Ascending aorta (tissue), 2 donors: ENCODE measurements at regions not wholly inside any gene's neighbourhood (a gene's known extent, or its start where the extent isn't known, plus 50 kb on each side); places are given as distances from the start of the nearest gene placed in this dataset.

Source experiments
- DNase-seq, 2 donors: peaks; one replicate each; pipeline ENCODE4 v3.0.0-alpha.2; 2019; ENCODE audit warnings: low spot score in 2 of 2
- H3K27ac ChIP-seq, 2 donors: fragments of 200-600 bp; sonication (generic); one replicate each; pipeline ENCODE4 v1.5.1; 2016 to 2017; ENCODE audit warnings: mild to moderate bottlenecking in 1 of 2
- H3K27me3 ChIP-seq: fragments of 200-600 bp; sonication (generic); one replicate; pipeline ENCODE4 v1.5.1; 2017
- H3K36me3 ChIP-seq, 2 donors: fragments of 200-600 bp; sonication (generic); one replicate each; pipeline ENCODE4 v1.5.1; 2016
- H3K4me1 ChIP-seq, 2 donors: fragments of 200-600 bp; sonication (generic); one replicate each; pipeline ENCODE4 v1.5.1; 2016 to 2017; ENCODE audit warnings: mild to moderate bottlenecking in 1 of 2
- H3K4me3 ChIP-seq, 2 donors: fragments of 200-600 bp; sonication (generic); one replicate each; pipeline ENCODE4 v1.5.1; 2016 to 2017; ENCODE audit warnings: mild to moderate bottlenecking in 1 of 2
- H3K9me3 ChIP-seq, 2 donors: fragments of 200-600 bp; sonication (generic); one replicate each; pipeline ENCODE4 v1.5.1; 2016
- intact Hi-C: fragments of 100-400 bp; cut with DNase I; formaldehyde crosslinking; loops from one replicate; pipeline ENCODE4 v1.15.1; 2023
- TF ChIP-seq, protein P1 (sequence below), 3 experiments: fragments of 200-600 bp in 2 of 3; fragments of 450-650 bp in 1 of 3; sonication (generic) in 2 of 3; IDR thresholded peaks; one replicate each; pipeline ENCODE4 v1.5.1; 2016 to 2019; ENCODE audit warnings: antibody characterized with exemption in 3 of 3, mild to moderate bottlenecking in 1 of 3, moderate library complexity in 1 of 3

DNA sequence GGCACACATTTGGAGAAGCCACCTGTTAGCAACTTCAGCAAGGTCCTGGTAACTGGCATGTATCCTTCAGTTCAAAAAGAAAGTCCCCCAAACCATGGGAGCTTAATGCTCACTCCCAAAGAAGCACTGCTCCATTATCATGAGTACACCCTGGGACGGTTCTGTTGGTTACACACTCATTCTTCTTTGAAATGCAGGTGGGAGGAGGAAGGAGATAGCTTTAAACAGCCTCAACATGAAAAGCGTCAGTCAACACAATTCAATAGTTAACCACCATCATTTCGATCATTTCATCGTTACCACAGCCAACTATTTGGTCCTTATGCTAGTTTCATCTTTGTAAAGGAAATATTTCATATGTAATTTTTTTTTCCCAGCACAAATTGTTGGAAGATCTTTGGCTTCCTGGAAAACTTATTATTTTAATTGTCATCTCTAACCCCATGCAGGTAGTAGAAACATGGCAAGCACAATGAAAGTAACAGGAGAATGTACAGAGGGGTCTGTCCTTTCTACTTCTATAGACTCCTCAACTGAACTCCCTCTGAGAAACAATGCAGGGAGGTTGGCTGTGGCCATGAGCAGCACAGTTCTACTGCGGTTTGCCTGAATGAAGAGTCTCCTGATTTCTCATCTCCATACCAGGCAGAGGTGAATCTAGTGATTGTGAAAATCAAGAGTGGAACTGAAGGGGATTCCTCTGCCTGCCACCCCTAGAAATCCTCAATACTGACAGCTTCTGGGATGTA lies 196.4 kb upstream of the FOXN3 start:
- H3K9me3 ChIP-seq = no peaks in the 10 kb centered on the region
- TF ChIP-seq, protein P1, sequence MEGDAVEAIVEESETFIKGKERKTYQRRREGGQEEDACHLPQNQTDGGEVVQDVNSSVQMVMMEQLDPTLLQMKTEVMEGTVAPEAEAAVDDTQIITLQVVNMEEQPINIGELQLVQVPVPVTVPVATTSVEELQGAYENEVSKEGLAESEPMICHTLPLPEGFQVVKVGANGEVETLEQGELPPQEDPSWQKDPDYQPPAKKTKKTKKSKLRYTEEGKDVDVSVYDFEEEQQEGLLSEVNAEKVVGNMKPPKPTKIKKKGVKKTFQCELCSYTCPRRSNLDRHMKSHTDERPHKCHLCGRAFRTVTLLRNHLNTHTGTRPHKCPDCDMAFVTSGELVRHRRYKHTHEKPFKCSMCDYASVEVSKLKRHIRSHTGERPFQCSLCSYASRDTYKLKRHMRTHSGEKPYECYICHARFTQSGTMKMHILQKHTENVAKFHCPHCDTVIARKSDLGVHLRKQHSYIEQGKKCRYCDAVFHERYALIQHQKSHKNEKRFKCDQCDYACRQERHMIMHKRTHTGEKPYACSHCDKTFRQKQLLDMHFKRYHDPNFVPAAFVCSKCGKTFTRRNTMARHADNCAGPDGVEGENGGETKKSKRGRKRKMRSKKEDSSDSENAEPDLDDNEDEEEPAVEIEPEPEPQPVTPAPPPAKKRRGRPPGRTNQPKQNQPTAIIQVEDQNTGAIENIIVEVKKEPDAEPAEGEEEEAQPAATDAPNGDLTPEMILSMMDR (IDR thresholded peaks at IDR 0.05) = no peak
- no peak for DNase-seq
- intact Hi-C loops = no loop called here
- H3K27ac ChIP-seq = no peak overlapping the region
- H3K4me1 ChIP-seq = peaks cover 0 to 14% of the 10 kb centered on the region in 2 donors
- H3K27me3 ChIP-seq = no peaks in the 10 kb centered on the region
- no peak overlapping the region for H3K4me3 ChIP-seq
- H3K36me3 ChIP-seq = no peaks in the 10 kb centered on the region

DNA sequence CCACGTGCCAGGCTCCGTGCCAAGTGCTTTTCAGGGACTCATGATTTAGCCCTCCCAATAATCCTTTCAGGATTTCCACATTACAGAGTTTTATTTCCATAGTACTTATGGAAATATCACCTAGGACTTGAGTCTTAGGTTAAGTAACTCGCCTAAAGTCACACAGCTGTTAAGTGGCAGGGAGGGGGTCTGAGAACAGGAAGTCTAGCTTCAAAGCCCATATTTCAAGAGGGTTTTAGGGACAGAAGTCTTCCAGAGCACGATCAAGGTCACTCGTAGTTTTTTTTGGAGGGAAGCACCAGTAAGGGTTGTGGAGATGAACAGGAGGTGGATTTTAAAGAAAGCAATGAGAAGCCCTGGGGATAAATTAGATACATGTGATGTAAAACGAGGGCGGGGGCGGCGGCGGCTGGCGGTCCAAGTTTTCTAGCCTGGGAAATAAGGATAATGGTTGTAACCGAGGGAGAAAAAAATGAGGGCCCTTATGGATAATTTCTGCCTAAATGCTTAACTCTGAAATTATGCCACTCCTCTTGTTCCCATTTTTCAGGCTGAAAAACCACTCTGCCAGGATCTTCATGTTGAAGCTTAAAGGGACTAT lies 192.6 kb upstream of the FOXN3 start:
- Histone ChIP-seq H3K27me3 (no peaks in the 10 kb centered on the region), H3K36me3 (no peaks in the 10 kb centered on the region), H3K9me3 (peaks cover 0 to 11% of the 10 kb centered on the region in 2 donors), H3K27ac (no peak overlapping the region), H3K4me3 (no peak overlapping the region), H3K4me1 (peaks cover 0 to 4% of the 10 kb centered on the region in 2 donors)
- DNase-seq = no peak
- intact Hi-C loops = no loop called here
- TF ChIP-seq, protein P1 (IDR thresholded peaks at IDR 0.05) = no peak

DNA sequence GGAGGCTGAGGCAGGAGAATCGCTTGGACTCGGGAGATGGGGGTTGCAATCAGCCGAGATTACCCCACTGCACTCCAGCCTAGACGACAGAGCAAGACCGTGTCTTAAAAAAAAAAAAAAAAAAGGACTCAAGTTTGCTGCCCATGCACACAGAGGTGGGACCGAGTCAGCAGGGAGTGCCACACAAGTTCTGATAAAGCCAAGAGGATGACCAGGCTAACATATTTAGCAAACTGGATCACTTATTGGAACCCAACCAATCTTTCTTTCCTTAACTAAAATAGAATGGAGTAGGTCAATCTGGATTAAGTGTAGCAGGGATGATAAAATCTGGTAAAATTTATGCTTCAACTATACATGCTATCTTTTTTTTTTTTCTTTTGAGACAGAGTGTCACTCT lies 190.4 kb upstream of the FOXN3 start:
- no peak overlapping the region for H3K4me3 ChIP-seq
- no peaks in the 10 kb centered on the region for H3K4me1 ChIP-seq
- H3K36me3 ChIP-seq = no peaks in the 10 kb centered on the region
- no peak for DNase-seq
- TF ChIP-seq, protein P1 (IDR thresholded peaks at IDR 0.05) = no peak
- H3K27ac ChIP-seq = peak overlapping the region; percentile 35 to 74
- no peaks in the 10 kb centered on the region for H3K27me3 ChIP-seq
- intact Hi-C loops = no loop called here
- peaks cover 0 to 11% of the 10 kb centered on the region in 2 donors for H3K9me3 ChIP-seq

DNA sequence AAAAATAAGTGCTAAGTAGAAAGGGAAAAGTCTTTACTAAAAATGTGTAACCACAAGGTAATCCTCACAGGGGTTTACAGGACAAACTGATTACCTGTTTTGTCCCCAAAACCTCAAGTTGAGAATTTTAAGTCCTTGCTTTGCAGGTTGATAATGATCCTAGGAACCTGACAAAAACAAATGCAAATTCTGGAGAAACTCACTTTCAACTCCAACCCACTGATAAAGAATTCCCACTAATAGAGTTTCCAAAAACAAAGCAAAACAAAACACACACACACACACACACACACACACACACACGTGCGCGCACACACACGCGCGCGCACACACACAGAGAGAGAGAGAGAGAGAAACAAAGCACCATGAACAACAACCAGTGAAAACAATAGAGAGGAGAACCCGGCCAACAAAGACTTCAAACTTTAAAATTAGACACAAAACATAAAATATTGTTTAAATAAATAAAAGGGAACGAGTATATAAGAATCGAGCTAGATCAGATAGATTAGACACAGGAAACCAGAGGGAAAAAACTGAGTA lies 187.0 kb upstream of the FOXN3 start:
- Histone ChIP-seq H3K9me3 (peaks cover 4 to 14% of the 10 kb centered on the region in 2 donors), H3K36me3 (no peaks in the 10 kb centered on the region), H3K4me1 (no peaks in the 10 kb centered on the region), H3K4me3 (peak overlapping the region in 1 of 2 donors; percentile 23), H3K27me3 (no peaks in the 10 kb centered on the region), H3K27ac (peak overlapping the region in 1 of 2 donors; percentile 48)
- intact Hi-C loops = no loop called here
- TF ChIP-seq, protein P1 (IDR thresholded peaks at IDR 0.05) = no peak
- no peak for DNase-seq

DNA sequence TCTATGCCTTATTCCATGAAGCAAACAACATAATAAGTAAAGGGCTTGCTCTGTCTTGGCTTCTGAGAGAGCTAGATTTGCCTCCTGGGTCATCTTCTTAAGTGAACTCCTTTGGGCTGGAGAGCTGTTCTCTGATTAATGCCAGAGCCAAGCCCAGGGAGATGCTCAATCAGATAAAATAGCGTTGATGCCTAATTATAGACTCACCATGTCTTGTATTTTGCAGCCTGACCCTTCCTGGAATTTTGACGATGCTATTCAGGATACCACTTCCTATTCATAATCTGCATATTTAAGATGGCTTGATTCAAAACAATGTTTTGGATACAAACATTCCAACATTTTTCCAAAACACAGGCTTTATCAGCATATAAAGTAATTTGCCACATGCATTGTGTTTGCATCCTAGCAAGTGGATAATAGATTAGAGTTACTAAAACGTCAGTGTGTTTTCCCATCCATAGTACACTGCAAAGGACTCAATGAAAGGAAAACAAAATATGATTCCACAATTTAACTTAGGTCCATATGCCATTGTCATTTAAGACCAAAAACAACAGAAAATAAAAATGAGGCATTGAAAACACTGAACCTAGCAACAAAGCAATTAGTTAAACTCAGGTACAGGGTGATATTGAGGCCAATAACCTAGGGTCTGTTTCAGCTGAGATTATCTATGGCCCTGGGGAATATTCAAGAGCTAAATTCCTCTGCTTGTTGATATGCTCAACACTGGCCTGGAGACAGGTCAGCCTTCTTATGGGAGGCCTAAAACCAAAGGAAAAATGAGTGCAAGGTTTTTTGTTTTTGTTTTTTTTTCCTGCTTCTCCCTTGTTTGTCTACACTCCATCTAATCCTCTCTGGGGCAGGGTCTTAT lies 184.2 kb upstream of the FOXN3 start:
- H3K27ac ChIP-seq = no peak overlapping the region
- no peak for DNase-seq
- no peak overlapping the region for H3K4me3 ChIP-seq
- no peaks in the 10 kb centered on the region for H3K36me3 ChIP-seq
- TF ChIP-seq, protein P1 (IDR thresholded peaks at IDR 0.05) = no peak
- H3K4me1 ChIP-seq = no peaks in the 10 kb centered on the region
- peaks cover 18 to 38% of the 10 kb centered on the region in 2 donors for H3K9me3 ChIP-seq
- no peaks in the 10 kb centered on the region for H3K27me3 ChIP-seq
- intact Hi-C loops = no loop called here
